WTC11 (cell line): ENCODE measurements at regions not wholly inside any gene's neighbourhood (a gene's known extent, or its start where the extent isn't known, plus 50 kb on each side); places are given as distances from the start of the nearest gene placed in this dataset.

Experiments used
- AFF4 ChIP-seq: sonication (generic); formaldehyde crosslinking; IDR thresholded peaks from 2 replicates; pipeline ENCODE4 v1.8.1; 2023; ENCODE audit warnings: mild to moderate bottlenecking, missing genetic modification reagents, borderline replicate concordance
- CTCF ChIP-seq: fragments of 200-600 bp; IDR thresholded peaks from 2 replicates; pipeline ENCODE4 v1.8.0; 2022; ENCODE audit warnings: antibody characterized with exemption
- E2F4 ChIP-seq: sonication (generic); formaldehyde crosslinking; IDR thresholded peaks from 2 replicates; pipeline ENCODE4 v1.8.1; 2022; ENCODE audit warnings: low read depth, mild to moderate bottlenecking, moderate library complexity, missing genetic modification reagents, borderline replicate concordance
- STAT6 ChIP-seq: sonication (generic); formaldehyde crosslinking; conservative IDR thresholded peaks from 2 replicates; pipeline ENCODE4 v1.8.1; 2023; ENCODE audit warnings: mild to moderate bottlenecking, low read depth, missing genetic modification reagents, moderate library complexity
- TP53 ChIP-seq: sonication (generic); formaldehyde crosslinking; IDR thresholded peaks from 2 replicates; pipeline ENCODE4 v1.8.1; 2023; ENCODE audit warnings: mild to moderate bottlenecking, missing genetic modification reagents
- TF ChIP-seq, protein P1 (sequence below): sonication (generic); formaldehyde crosslinking; IDR thresholded peaks from 2 replicates; pipeline ENCODE4 v1.8.0; 2023; ENCODE audit warnings: missing genetic modification reagents, mild to moderate bottlenecking, borderline replicate concordance

GRCh38 chrX:16476692-16477091 is 173.3 kb upstream of the S100G start:
- TF ChIP-seq TP53 (CRISPR knock-in tag), result no peak
- no peak for TF ChIP-seq E2F4 (CRISPR knock-in tag)
- TF ChIP-seq CTCF, result no peak
- TF ChIP-seq STAT6, result no peak
- no peak for TF ChIP-seq AFF4 (CRISPR knock-in tag)
- TF ChIP-seq, protein P1, sequence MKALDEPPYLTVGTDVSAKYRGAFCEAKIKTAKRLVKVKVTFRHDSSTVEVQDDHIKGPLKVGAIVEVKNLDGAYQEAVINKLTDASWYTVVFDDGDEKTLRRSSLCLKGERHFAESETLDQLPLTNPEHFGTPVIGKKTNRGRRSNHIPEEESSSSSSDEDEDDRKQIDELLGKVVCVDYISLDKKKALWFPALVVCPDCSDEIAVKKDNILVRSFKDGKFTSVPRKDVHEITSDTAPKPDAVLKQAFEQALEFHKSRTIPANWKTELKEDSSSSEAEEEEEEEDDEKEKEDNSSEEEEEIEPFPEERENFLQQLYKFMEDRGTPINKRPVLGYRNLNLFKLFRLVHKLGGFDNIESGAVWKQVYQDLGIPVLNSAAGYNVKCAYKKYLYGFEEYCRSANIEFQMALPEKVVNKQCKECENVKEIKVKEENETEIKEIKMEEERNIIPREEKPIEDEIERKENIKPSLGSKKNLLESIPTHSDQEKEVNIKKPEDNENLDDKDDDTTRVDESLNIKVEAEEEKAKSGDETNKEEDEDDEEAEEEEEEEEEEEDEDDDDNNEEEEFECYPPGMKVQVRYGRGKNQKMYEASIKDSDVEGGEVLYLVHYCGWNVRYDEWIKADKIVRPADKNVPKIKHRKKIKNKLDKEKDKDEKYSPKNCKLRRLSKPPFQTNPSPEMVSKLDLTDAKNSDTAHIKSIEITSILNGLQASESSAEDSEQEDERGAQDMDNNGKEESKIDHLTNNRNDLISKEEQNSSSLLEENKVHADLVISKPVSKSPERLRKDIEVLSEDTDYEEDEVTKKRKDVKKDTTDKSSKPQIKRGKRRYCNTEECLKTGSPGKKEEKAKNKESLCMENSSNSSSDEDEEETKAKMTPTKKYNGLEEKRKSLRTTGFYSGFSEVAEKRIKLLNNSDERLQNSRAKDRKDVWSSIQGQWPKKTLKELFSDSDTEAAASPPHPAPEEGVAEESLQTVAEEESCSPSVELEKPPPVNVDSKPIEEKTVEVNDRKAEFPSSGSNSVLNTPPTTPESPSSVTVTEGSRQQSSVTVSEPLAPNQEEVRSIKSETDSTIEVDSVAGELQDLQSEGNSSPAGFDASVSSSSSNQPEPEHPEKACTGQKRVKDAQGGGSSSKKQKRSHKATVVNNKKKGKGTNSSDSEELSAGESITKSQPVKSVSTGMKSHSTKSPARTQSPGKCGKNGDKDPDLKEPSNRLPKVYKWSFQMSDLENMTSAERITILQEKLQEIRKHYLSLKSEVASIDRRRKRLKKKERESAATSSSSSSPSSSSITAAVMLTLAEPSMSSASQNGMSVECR (CRISPR knock-in tag), result no peak
